ENCODE measurements at regions not wholly inside any gene's neighbourhood (a gene's known extent, or its start where the extent isn't known, plus 50 kb on each side); places are given as distances from the start of the nearest gene placed in this dataset.

DNA sequence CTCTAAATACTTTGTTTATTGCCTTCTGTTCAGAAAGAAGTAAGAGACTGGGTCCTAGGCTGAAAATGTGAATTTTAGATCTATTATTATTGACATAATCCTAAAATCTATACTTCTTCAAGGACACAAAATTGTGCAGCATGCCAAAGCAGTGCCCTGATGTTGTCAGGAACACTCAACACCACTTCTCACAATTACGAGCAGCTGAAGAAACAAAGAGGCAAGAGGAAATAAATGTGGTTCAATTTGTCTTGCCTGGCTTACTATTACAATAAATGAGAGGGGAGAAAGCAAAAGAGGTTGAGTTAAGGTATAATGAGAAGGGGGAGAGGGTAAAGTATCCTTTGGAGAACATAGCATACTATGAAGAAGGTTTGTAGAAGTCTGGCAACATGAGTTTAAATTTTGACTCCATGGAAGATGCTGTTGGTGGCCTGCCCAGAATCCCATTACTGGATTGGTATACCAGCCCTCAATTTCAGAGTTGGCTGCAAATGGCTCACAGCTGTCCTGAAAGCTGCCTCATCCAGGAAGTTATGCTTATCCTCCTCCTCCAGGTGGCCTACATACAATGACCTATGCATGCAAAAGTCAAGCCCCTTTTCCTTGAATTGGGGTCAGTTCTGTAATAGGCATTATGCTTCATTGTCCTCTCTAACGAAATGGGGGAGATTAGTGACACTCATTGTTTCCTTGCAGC, 274.6 kb upstream of the SMIM30 start:
- no peak overlapping the region for H2AK5ac ChIP-seq (ENCODE audit: low read depth, low read length)
- no peak overlapping the region for H4K91ac ChIP-seq (ENCODE audit: low read depth, low read length, poor library complexity)
- H3K14ac ChIP-seq (ENCODE audit: low read length), result no peak overlapping the region
- H3K4me3 ChIP-seq (ENCODE audit: low read length in 2 of 2), result no peak overlapping the region
- no peaks in the 10 kb centered on the region for H3K79me1 ChIP-seq (ENCODE audit: low read depth, low read length)
- no peak overlapping the region for H2AFZ ChIP-seq (ENCODE audit: low read length)
- H2BK5ac ChIP-seq (ENCODE audit: low read length), result no peak overlapping the region
- no peak overlapping the region for H2BK12ac ChIP-seq (ENCODE audit: low read length)
- no peak overlapping the region for H3K23ac ChIP-seq (ENCODE audit: low read depth, low read length, poor library complexity)
- no peak for DNase-seq (ENCODE audit: low spot score)
- H3K9ac ChIP-seq (ENCODE audit: low read depth, low read length, poor library complexity), result no peak overlapping the region
- H3K27me3 ChIP-seq (ENCODE audit: control insufficient read depth in 3 of 3, insufficient read depth in 3 of 3, low read depth in 1 of 3, low read length in 3 of 3), result no peaks in the 10 kb centered on the region
- peaks cover 0 to 1% of the 10 kb centered on the region in 2 donors for H3K4me1 ChIP-seq (ENCODE audit: control insufficient read depth in 2 of 2, insufficient read depth in 1 of 2, low read depth in 1 of 2, low read length in 2 of 2)
- no peak overlapping the region for H4K8ac ChIP-seq (ENCODE audit: low read depth, low read length)
- H3K18ac ChIP-seq (ENCODE audit: low read length), result no peak overlapping the region
- no peak overlapping the region for H3K27ac ChIP-seq (replicated peaks; ENCODE audit: low read length)
- H3K4me2 ChIP-seq (ENCODE audit: insufficient read depth, low read length, poor library complexity, severe bottlenecking), result no peak overlapping the region
- no peak overlapping the region for H2BK120ac ChIP-seq (ENCODE audit: low read depth, low read length)
- H3K36me3 ChIP-seq (replicated peaks in 1 of 2; ENCODE audit: control insufficient read depth in 2 of 2, insufficient read depth in 2 of 2, low read length in 2 of 2), result no peaks in the 10 kb centered on the region
- no peaks in the 10 kb centered on the region for H3K9me3 ChIP-seq (replicated peaks in 1 of 2; ENCODE audit: control insufficient read depth in 2 of 2, insufficient read depth in 1 of 2, low read depth in 1 of 2, low read length in 2 of 2)
- no CpG with 5 or more reads among the region's 2 CpGs for WGBS, 2 donors (ENCODE audit: extremely low coverage in 2 of 2, insufficient read length in 2 of 2, insufficient replicate concordance in 1 of 2)
- H3K4ac ChIP-seq (ENCODE audit: low read length), result no peak overlapping the region
- H2BK15ac ChIP-seq (ENCODE audit: low read length), result no peak overlapping the region

DNA sequence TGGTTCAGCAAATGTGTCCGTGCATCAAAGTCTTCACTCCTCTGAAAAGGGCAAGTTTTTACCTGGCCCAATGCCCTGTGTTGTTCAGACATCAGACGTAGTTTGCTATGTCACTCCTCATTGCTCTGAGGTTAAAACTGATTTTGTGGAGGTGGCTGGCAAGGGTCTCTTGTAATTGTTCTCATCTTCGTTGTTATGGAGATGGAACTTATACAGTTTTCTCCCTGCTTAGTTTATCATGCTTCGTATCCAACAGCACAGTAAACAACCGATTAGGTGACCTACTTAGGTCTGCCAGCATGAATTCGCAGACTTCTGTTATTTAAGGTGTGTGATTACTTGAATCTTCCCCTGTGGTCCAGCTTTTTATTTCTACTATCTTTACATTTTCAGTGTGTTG, 274.1 kb upstream of the SMIM30 start:
- Histone ChIP-seq H4K91ac (ENCODE audit: low read depth, low read length, poor library complexity) (no peak overlapping the region), H3K23ac (ENCODE audit: low read depth, low read length, poor library complexity) (no peak overlapping the region), H3K18ac (ENCODE audit: low read length) (no peak overlapping the region), H3K27ac (replicated peaks; ENCODE audit: low read length) (no peak overlapping the region), H2BK12ac (ENCODE audit: low read length) (no peak overlapping the region), H3K4me3 (ENCODE audit: low read length in 2 of 2) (no peak overlapping the region), H3K9ac (ENCODE audit: low read depth, low read length, poor library complexity) (no peak overlapping the region), H2BK5ac (ENCODE audit: low read length) (no peak overlapping the region), H2AFZ (ENCODE audit: low read length) (no peak overlapping the region), H2BK120ac (ENCODE audit: low read depth, low read length) (no peak overlapping the region), H3K4ac (ENCODE audit: low read length) (no peak overlapping the region), H3K9me3 (replicated peaks in 1 of 2; ENCODE audit: control insufficient read depth in 2 of 2, insufficient read depth in 1 of 2, low read depth in 1 of 2, low read length in 2 of 2) (no peaks in the 10 kb centered on the region), H2AK5ac (ENCODE audit: low read depth, low read length) (no peak overlapping the region), H2BK15ac (ENCODE audit: low read length) (no peak overlapping the region), H3K79me1 (ENCODE audit: low read depth, low read length) (no peaks in the 10 kb centered on the region), H3K36me3 (replicated peaks in 1 of 2; ENCODE audit: control insufficient read depth in 2 of 2, insufficient read depth in 2 of 2, low read length in 2 of 2) (no peaks in the 10 kb centered on the region), H3K4me1 (ENCODE audit: control insufficient read depth in 2 of 2, insufficient read depth in 1 of 2, low read depth in 1 of 2, low read length in 2 of 2) (peaks cover 0 to 1% of the 10 kb centered on the region in 2 donors), H3K27me3 (ENCODE audit: control insufficient read depth in 3 of 3, insufficient read depth in 3 of 3, low read depth in 1 of 3, low read length in 3 of 3) (no peaks in the 10 kb centered on the region), H3K4me2 (ENCODE audit: insufficient read depth, low read length, poor library complexity, severe bottlenecking) (no peak overlapping the region), H4K8ac (ENCODE audit: low read depth, low read length) (no peak overlapping the region), H3K14ac (ENCODE audit: low read length) (no peak overlapping the region)
- no CpG with 5 or more reads among the region's 6 CpGs for WGBS, 2 donors (ENCODE audit: extremely low coverage in 2 of 2, insufficient read length in 2 of 2, insufficient replicate concordance in 1 of 2)
- no peak for DNase-seq (ENCODE audit: low spot score)

GRCh38 chr7:113389112-113389646, 270.8 kb upstream of the SMIM30 start:
- H3K23ac ChIP-seq (ENCODE audit: low read depth, low read length, poor library complexity), result no peak overlapping the region
- no peak overlapping the region for H4K8ac ChIP-seq (ENCODE audit: low read depth, low read length)
- DNase-seq (ENCODE audit: low spot score), result no peak
- H4K91ac ChIP-seq (ENCODE audit: low read depth, low read length, poor library complexity), result no peak overlapping the region
- H3K4me3 ChIP-seq (ENCODE audit: low read length in 2 of 2), result no peak overlapping the region
- no peak overlapping the region for H3K9ac ChIP-seq (ENCODE audit: low read depth, low read length, poor library complexity)
- H3K4ac ChIP-seq (ENCODE audit: low read length), result no peak overlapping the region
- H3K4me1 ChIP-seq (ENCODE audit: control insufficient read depth in 2 of 2, insufficient read depth in 1 of 2, low read depth in 1 of 2, low read length in 2 of 2), result peaks cover 0 to 1% of the 10 kb centered on the region in 2 donors
- H3K18ac ChIP-seq (ENCODE audit: low read length), result no peak overlapping the region
- H3K79me1 ChIP-seq (ENCODE audit: low read depth, low read length), result no peaks in the 10 kb centered on the region
- no peak overlapping the region for H3K14ac ChIP-seq (ENCODE audit: low read length)
- WGBS, 2 donors (ENCODE audit: extremely low coverage in 2 of 2, insufficient read length in 2 of 2, insufficient replicate concordance in 1 of 2), result no CpG with 5 or more reads among the region's 2 CpGs
- H3K27ac ChIP-seq (replicated peaks; ENCODE audit: low read length), result no peak overlapping the region
- no peak overlapping the region for H2AK5ac ChIP-seq (ENCODE audit: low read depth, low read length)
- H3K36me3 ChIP-seq (replicated peaks in 1 of 2; ENCODE audit: control insufficient read depth in 2 of 2, insufficient read depth in 2 of 2, low read length in 2 of 2), result no peaks in the 10 kb centered on the region
- no peak overlapping the region for H2BK12ac ChIP-seq (ENCODE audit: low read length)
- no peaks in the 10 kb centered on the region for H3K9me3 ChIP-seq (replicated peaks in 1 of 2; ENCODE audit: control insufficient read depth in 2 of 2, insufficient read depth in 1 of 2, low read depth in 1 of 2, low read length in 2 of 2)
- no peak overlapping the region for H2BK120ac ChIP-seq (ENCODE audit: low read depth, low read length)
- H2BK15ac ChIP-seq (ENCODE audit: low read length), result no peak overlapping the region
- H2BK5ac ChIP-seq (ENCODE audit: low read length), result no peak overlapping the region
- peaks cover 0 to 2% (median 0%) of the 10 kb centered on the region in 3 experiments for H3K27me3 ChIP-seq (ENCODE audit: control insufficient read depth in 3 of 3, insufficient read depth in 3 of 3, low read depth in 1 of 3, low read length in 3 of 3)
- H3K4me2 ChIP-seq (ENCODE audit: insufficient read depth, low read length, poor library complexity, severe bottlenecking), result no peak overlapping the region
- H2AFZ ChIP-seq (ENCODE audit: low read length), result no peak overlapping the region

DNA sequence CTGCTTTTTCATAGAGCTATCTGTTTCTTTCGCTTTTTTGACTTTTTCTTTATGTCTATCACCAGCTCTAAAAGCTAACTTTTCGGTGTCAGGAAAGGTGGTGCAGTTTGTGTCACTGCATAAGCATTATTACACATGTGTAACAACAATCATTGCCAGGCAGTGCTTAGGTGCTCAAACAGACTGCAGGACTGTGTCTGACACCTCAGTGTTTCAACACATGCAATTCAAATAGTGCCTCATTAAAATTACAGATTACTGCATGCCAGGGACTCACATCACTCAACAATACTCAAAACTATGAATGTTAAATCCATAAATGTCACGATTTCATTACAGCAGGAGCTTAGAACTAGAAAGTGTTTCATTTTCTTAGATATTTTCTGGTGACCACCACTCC, 265.3 kb upstream of the SMIM30 start:
- Histone ChIP-seq H3K36me3 (replicated peaks in 1 of 2; ENCODE audit: control insufficient read depth in 2 of 2, insufficient read depth in 2 of 2, low read length in 2 of 2) (no peaks in the 10 kb centered on the region), H2BK15ac (ENCODE audit: low read length) (no peak overlapping the region), H3K27ac (replicated peaks; ENCODE audit: low read length) (no peak overlapping the region), H3K4me1 (ENCODE audit: control insufficient read depth in 2 of 2, insufficient read depth in 1 of 2, low read depth in 1 of 2, low read length in 2 of 2) (no peaks in the 10 kb centered on the region), H2BK120ac (ENCODE audit: low read depth, low read length) (no peak overlapping the region), H3K9ac (ENCODE audit: low read depth, low read length, poor library complexity) (no peak overlapping the region), H3K4me2 (ENCODE audit: insufficient read depth, low read length, poor library complexity, severe bottlenecking) (no peak overlapping the region), H2BK12ac (ENCODE audit: low read length) (no peak overlapping the region), H3K18ac (ENCODE audit: low read length) (no peak overlapping the region), H3K4ac (ENCODE audit: low read length) (no peak overlapping the region), H2AK5ac (ENCODE audit: low read depth, low read length) (no peak overlapping the region), H3K27me3 (ENCODE audit: control insufficient read depth in 3 of 3, insufficient read depth in 3 of 3, low read depth in 1 of 3, low read length in 3 of 3) (peaks cover 0 to 2% (median 0%) of the 10 kb centered on the region in 3 experiments), H4K91ac (ENCODE audit: low read depth, low read length, poor library complexity) (no peak overlapping the region), H3K14ac (ENCODE audit: low read length) (no peak overlapping the region), H4K8ac (ENCODE audit: low read depth, low read length) (no peak overlapping the region), H3K4me3 (ENCODE audit: low read length in 2 of 2) (no peak overlapping the region), H2BK5ac (ENCODE audit: low read length) (no peak overlapping the region), H3K23ac (ENCODE audit: low read depth, low read length, poor library complexity) (no peak overlapping the region), H2AFZ (ENCODE audit: low read length) (no peak overlapping the region), H3K9me3 (replicated peaks in 1 of 2; ENCODE audit: control insufficient read depth in 2 of 2, insufficient read depth in 1 of 2, low read depth in 1 of 2, low read length in 2 of 2) (no peaks in the 10 kb centered on the region), H3K79me1 (ENCODE audit: low read depth, low read length) (no peaks in the 10 kb centered on the region)
- no peak for DNase-seq (ENCODE audit: low spot score)
- no CpG with 5 or more reads among the region's 3 CpGs for WGBS, 2 donors (ENCODE audit: extremely low coverage in 2 of 2, insufficient read length in 2 of 2, insufficient replicate concordance in 1 of 2)
